SK-N-SH treated with all-trans-retinoic acid at 6 μM for 48 hours (cell line): ENCODE measurements at regions not wholly inside any gene's neighbourhood (a gene's known extent, or its start where the extent isn't known, plus 50 kb on each side); places are given as distances from the start of the nearest gene placed in this dataset.

Experiments used
- ARNTL ChIP-seq: fragments of 450-650 bp; formaldehyde crosslinking; IDR thresholded peaks from 2 replicates; pipeline ENCODE4 v1.5.0; 2020; ENCODE audit warnings: low read depth, mild to moderate bottlenecking, moderate library complexity, borderline replicate concordance
- CREB5 ChIP-seq: fragments of 250-450 bp; sonication (Bioruptor Pico); IDR thresholded peaks from 2 replicates; pipeline ENCODE4 v1.5.1; 2020; ENCODE audit warnings: low read depth, mild to moderate bottlenecking, moderate library complexity
- CSDC2 ChIP-seq: fragments of 250-450 bp; sonication (Bioruptor Pico); IDR thresholded peaks from 2 replicates; pipeline ENCODE4 v1.5.0; 2020; ENCODE audit warnings: mild to moderate bottlenecking, moderate library complexity
- PATZ1 ChIP-seq: fragments of 250-450 bp; sonication (Bioruptor Pico); IDR thresholded peaks from 2 replicates; pipeline ENCODE4 v1.8.0; 2020; ENCODE audit warnings: mild to moderate bottlenecking, moderate library complexity, borderline replicate concordance
- PPARA ChIP-seq: fragments of 250-450 bp; sonication (Bioruptor Pico); IDR thresholded peaks from 2 replicates; pipeline ENCODE4 v1.5.0; 2020; ENCODE audit warnings: mild to moderate bottlenecking, borderline replicate concordance
- ZC3H10 ChIP-seq: fragments of 250-450 bp; sonication (Bioruptor Pico); IDR thresholded peaks from 2 replicates; pipeline ENCODE4 v1.5.1; 2021; ENCODE audit warnings: mild to moderate bottlenecking, moderate library complexity
- ZFP30 ChIP-seq: fragments of 450-650 bp; formaldehyde crosslinking; IDR thresholded peaks from 2 replicates; pipeline ENCODE4 v1.5.0; 2022; ENCODE audit warnings: mild to moderate bottlenecking, moderate library complexity

- no peak for TF ChIP-seq ARNTL (CRISPR knock-in tag)
- no peak for TF ChIP-seq ZFP30 (CRISPR knock-in tag)
- TF ChIP-seq CREB5 (CRISPR knock-in tag), result no peak
- TF ChIP-seq ZC3H10, result no peak
- no peak for TF ChIP-seq CSDC2 (CRISPR knock-in tag)
- TF ChIP-seq PATZ1 (CRISPR knock-in tag), result no peak
- no peak for TF ChIP-seq PPARA (CRISPR knock-in tag)
Observed at GRCh38 chr2:8031370-8031769, 650.5 kb upstream of the ID2 start.
